ENCODE measurements at regions not wholly inside any gene's neighbourhood (a gene's known extent, or its start where the extent isn't known, plus 50 kb on each side); places are given as distances from the start of the nearest gene placed in this dataset.

- H3K4me3 ChIP-seq (ENCODE audit: low read depth in 1 of 3, low read length in 3 of 3): no peak overlapping the region
- no peak for TF ChIP-seq RXRA (IDR thresholded peaks at IDR 0.05)
- TF ChIP-seq JUND (IDR thresholded peaks at IDR 0.05): no peak
- no peak for TF ChIP-seq HNF4G (IDR thresholded peaks at IDR 0.05)
- TF ChIP-seq HNF4A (conservative IDR thresholded peaks at IDR 0.05): no peak
- TF ChIP-seq, protein P1, sequence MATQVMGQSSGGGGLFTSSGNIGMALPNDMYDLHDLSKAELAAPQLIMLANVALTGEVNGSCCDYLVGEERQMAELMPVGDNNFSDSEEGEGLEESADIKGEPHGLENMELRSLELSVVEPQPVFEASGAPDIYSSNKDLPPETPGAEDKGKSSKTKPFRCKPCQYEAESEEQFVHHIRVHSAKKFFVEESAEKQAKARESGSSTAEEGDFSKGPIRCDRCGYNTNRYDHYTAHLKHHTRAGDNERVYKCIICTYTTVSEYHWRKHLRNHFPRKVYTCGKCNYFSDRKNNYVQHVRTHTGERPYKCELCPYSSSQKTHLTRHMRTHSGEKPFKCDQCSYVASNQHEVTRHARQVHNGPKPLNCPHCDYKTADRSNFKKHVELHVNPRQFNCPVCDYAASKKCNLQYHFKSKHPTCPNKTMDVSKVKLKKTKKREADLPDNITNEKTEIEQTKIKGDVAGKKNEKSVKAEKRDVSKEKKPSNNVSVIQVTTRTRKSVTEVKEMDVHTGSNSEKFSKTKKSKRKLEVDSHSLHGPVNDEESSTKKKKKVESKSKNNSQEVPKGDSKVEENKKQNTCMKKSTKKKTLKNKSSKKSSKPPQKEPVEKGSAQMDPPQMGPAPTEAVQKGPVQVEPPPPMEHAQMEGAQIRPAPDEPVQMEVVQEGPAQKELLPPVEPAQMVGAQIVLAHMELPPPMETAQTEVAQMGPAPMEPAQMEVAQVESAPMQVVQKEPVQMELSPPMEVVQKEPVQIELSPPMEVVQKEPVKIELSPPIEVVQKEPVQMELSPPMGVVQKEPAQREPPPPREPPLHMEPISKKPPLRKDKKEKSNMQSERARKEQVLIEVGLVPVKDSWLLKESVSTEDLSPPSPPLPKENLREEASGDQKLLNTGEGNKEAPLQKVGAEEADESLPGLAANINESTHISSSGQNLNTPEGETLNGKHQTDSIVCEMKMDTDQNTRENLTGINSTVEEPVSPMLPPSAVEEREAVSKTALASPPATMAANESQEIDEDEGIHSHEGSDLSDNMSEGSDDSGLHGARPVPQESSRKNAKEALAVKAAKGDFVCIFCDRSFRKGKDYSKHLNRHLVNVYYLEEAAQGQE (IDR thresholded peaks at IDR 0.05): no peak
- no peak for TF ChIP-seq EGR1 (IDR thresholded peaks at IDR 0.05; ENCODE audit: low read depth in 2 of 2)
- no peak for TF ChIP-seq NR2F2 (IDR thresholded peaks at IDR 0.05)
- TF ChIP-seq GABPA (IDR thresholded peaks at IDR 0.05 in 1 of 2, conservative IDR thresholded peaks at IDR 0.05 in 1 of 2): no peak
- TF ChIP-seq YY1 (IDR thresholded peaks at IDR 0.05): no peak
- no peak for TF ChIP-seq FOXA1 (IDR thresholded peaks at IDR 0.05)
- no peak for TF ChIP-seq MAX (IDR thresholded peaks at IDR 0.05)
- no peak for TF ChIP-seq ZBTB33 (IDR thresholded peaks at IDR 0.05)
- TF ChIP-seq, protein P2, sequence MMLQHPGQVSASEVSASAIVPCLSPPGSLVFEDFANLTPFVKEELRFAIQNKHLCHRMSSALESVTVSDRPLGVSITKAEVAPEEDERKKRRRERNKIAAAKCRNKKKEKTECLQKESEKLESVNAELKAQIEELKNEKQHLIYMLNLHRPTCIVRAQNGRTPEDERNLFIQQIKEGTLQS (IDR thresholded peaks at IDR 0.05): no peak
- no peak for TF ChIP-seq TAF1 (conservative IDR thresholded peaks at IDR 0.05)
- TF ChIP-seq SP1 (IDR thresholded peaks at IDR 0.05): no peak
- no peak for TF ChIP-seq CTCF (IDR thresholded peaks at IDR 0.05; ENCODE audit: low read depth, low read length, missing input control)
- TF ChIP-seq RAD21 (IDR thresholded peaks at IDR 0.05): no peak
- no peak for TF ChIP-seq FOXA2 (IDR thresholded peaks at IDR 0.05)
- H3K9ac ChIP-seq (ENCODE audit: low read depth in 1 of 2, low read length in 2 of 2): no peak overlapping the region
- peaks cover 0 to 9% (median 1%) of the 10 kb centered on the region in 4 donors for H3K4me1 ChIP-seq (ENCODE audit: control insufficient read depth in 4 of 4, insufficient read depth in 4 of 4, low read length in 3 of 4)
- H3K27ac ChIP-seq (ENCODE audit: low read depth in 1 of 2, low read length in 2 of 2): no peak overlapping the region
- no peaks in the 10 kb centered on the region for H3K9me3 ChIP-seq (ENCODE audit: control insufficient read depth in 4 of 4, low read length in 3 of 4)
- WGBS: 71% methylated on average over 23 of the region's 23 CpGs
- DNase-seq (ENCODE audit: low spot score): no peak
- no peaks in the 10 kb centered on the region for H3K36me3 ChIP-seq (ENCODE audit: control insufficient read depth in 4 of 4, insufficient read depth in 3 of 4, low read depth in 1 of 4, low read length in 3 of 4)
- no peaks in the 10 kb centered on the region for H3K27me3 ChIP-seq (ENCODE audit: control insufficient read depth in 4 of 4, insufficient read depth in 4 of 4, low read length in 3 of 4)
These were observed 197.6 kb downstream of the BCOR start for GRCh38 chrX:39899856-39900776.
